ENCODE measurements at regions not wholly inside any gene's neighbourhood (a gene's known extent, or its start where the extent isn't known, plus 50 kb on each side); places are given as distances from the start of the nearest gene placed in this dataset.
A peak's percentile ranks its signal among the peaks of the same experiment; 100 is the strongest.

- DNase-seq (ENCODE audit: low read depth in 1 of 2, low spot score in 1 of 2) = no peak
- TF ChIP-seq, protein P1, sequence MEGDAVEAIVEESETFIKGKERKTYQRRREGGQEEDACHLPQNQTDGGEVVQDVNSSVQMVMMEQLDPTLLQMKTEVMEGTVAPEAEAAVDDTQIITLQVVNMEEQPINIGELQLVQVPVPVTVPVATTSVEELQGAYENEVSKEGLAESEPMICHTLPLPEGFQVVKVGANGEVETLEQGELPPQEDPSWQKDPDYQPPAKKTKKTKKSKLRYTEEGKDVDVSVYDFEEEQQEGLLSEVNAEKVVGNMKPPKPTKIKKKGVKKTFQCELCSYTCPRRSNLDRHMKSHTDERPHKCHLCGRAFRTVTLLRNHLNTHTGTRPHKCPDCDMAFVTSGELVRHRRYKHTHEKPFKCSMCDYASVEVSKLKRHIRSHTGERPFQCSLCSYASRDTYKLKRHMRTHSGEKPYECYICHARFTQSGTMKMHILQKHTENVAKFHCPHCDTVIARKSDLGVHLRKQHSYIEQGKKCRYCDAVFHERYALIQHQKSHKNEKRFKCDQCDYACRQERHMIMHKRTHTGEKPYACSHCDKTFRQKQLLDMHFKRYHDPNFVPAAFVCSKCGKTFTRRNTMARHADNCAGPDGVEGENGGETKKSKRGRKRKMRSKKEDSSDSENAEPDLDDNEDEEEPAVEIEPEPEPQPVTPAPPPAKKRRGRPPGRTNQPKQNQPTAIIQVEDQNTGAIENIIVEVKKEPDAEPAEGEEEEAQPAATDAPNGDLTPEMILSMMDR (IDR thresholded peaks at IDR 0.05; ENCODE audit: insufficient read depth, low read length) = no peak
- TF ChIP-seq GABPA (IDR thresholded peaks at IDR 0.05; ENCODE audit: low read depth) (no peak), SPI1 (IDR thresholded peaks at IDR 0.05; ENCODE audit: borderline replicate concordance, low read depth) (no peak), POLR2AphosphoS5 (IDR thresholded peaks at IDR 0.05; ENCODE audit: low read depth) (no peak)
- TF ChIP-seq, protein P2, sequence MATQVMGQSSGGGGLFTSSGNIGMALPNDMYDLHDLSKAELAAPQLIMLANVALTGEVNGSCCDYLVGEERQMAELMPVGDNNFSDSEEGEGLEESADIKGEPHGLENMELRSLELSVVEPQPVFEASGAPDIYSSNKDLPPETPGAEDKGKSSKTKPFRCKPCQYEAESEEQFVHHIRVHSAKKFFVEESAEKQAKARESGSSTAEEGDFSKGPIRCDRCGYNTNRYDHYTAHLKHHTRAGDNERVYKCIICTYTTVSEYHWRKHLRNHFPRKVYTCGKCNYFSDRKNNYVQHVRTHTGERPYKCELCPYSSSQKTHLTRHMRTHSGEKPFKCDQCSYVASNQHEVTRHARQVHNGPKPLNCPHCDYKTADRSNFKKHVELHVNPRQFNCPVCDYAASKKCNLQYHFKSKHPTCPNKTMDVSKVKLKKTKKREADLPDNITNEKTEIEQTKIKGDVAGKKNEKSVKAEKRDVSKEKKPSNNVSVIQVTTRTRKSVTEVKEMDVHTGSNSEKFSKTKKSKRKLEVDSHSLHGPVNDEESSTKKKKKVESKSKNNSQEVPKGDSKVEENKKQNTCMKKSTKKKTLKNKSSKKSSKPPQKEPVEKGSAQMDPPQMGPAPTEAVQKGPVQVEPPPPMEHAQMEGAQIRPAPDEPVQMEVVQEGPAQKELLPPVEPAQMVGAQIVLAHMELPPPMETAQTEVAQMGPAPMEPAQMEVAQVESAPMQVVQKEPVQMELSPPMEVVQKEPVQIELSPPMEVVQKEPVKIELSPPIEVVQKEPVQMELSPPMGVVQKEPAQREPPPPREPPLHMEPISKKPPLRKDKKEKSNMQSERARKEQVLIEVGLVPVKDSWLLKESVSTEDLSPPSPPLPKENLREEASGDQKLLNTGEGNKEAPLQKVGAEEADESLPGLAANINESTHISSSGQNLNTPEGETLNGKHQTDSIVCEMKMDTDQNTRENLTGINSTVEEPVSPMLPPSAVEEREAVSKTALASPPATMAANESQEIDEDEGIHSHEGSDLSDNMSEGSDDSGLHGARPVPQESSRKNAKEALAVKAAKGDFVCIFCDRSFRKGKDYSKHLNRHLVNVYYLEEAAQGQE (IDR thresholded peaks at IDR 0.05; ENCODE audit: insufficient replicate concordance, low read depth) = no peak
- H3K4me3 ChIP-seq (replicated peaks; ENCODE audit: insufficient read depth, low read length) = no peak overlapping the region
- H3K27me3 ChIP-seq (ENCODE audit: insufficient read depth, poor library complexity, severe bottlenecking) = no peaks in the 10 kb centered on the region
- H3K27ac ChIP-seq (replicated peaks) = no peak overlapping the region
These were observed 106.4 kb downstream of the AKAP11 start for GRCh38 chr13:42378383-42378780.

- H3K27me3 ChIP-seq (ENCODE audit: insufficient read depth, poor library complexity, severe bottlenecking) = no peaks in the 10 kb centered on the region
- no peak overlapping the region for H3K4me3 ChIP-seq (replicated peaks; ENCODE audit: insufficient read depth, low read length)
- TF ChIP-seq GABPA (IDR thresholded peaks at IDR 0.05; ENCODE audit: low read depth) (no peak), SPI1 (IDR thresholded peaks at IDR 0.05; ENCODE audit: borderline replicate concordance, low read depth) (no peak), POLR2AphosphoS5 (IDR thresholded peaks at IDR 0.05; ENCODE audit: low read depth) (no peak)
- TF ChIP-seq, protein P2 (IDR thresholded peaks at IDR 0.05; ENCODE audit: insufficient replicate concordance, low read depth) = no peak
- TF ChIP-seq, protein P1 (IDR thresholded peaks at IDR 0.05; ENCODE audit: insufficient read depth, low read length) = no peak
- DNase-seq (ENCODE audit: low read depth in 1 of 2, low spot score in 1 of 2) = no peak
- no peak overlapping the region for H3K27ac ChIP-seq (replicated peaks)
These were observed 107.3 kb downstream of the AKAP11 start for GRCh38 chr13:42379241-42379640.

DNA sequence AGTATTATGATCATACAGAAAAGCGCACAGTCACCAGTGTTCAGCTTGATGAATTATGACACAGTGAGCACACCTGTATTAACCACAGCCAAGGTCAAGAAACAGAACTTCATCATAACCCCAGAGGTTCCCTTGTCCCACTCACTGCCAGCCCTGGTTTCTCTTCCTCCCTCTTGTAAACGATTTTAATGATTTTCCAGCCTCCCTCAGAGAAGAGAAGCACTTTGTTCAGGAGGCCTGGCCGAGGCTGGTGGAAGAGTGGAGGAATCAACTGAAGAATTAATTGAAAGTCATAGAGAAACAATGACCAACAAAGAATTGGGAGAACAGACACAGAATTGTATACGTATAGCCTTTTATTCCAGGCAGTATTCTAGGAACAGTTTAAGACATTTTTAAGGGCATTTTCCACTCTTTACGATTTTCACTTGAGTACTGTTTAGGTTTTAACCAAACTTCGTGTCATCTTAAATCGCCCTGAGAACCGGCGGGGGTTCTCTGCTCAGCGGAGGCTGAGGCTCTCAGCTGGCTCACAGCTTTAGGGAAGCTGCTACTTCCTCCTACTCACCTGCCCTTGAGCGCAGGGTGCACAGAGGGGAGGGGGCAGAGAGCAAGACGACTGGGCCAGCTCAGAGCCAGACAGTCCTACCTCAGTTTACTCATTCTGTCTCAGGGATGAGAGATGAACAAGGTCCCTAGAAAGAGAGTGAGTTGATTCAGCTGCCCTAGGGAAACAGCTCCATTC is 108.6 kb downstream of the AKAP11 start:
- H3K27ac ChIP-seq (replicated peaks) = no peak overlapping the region
- TF ChIP-seq, protein P1 (IDR thresholded peaks at IDR 0.05; ENCODE audit: insufficient read depth, low read length) = no peak
- TF ChIP-seq SPI1 (IDR thresholded peaks at IDR 0.05; ENCODE audit: borderline replicate concordance, low read depth) = no peak
- no peak for TF ChIP-seq POLR2AphosphoS5 (IDR thresholded peaks at IDR 0.05; ENCODE audit: low read depth)
- no peak for TF ChIP-seq GABPA (IDR thresholded peaks at IDR 0.05; ENCODE audit: low read depth)
- TF ChIP-seq, protein P2 (IDR thresholded peaks at IDR 0.05; ENCODE audit: insufficient replicate concordance, low read depth) = no peak
- H3K4me3 ChIP-seq (replicated peaks; ENCODE audit: insufficient read depth, low read length) = no peak overlapping the region
- DNase-seq (ENCODE audit: low read depth in 1 of 2, low spot score in 1 of 2) = peak in 1 of 2 experiments; percentile 23
- no peaks in the 10 kb centered on the region for H3K27me3 ChIP-seq (ENCODE audit: insufficient read depth, poor library complexity, severe bottlenecking)

Data from HL-60 (cell line).